Ishikawa (cell line): ENCODE measurements at regions not wholly inside any gene's neighbourhood (a gene's known extent, or its start where the extent isn't known, plus 50 kb on each side); places are given as distances from the start of the nearest gene placed in this dataset.

Source experiments
- CEBPB ChIP-seq: IDR thresholded peaks from 2 replicates; pipeline ENCODE4 v1.6.1; 2012
- CREB1 ChIP-seq: IDR thresholded peaks from 2 replicates; pipeline ENCODE4 v1.6.1; 2012; ENCODE audit warnings: low read depth
- EP300 ChIP-seq: IDR thresholded peaks from 2 replicates; pipeline ENCODE4 v1.6.1; 2012; ENCODE audit warnings: borderline replicate concordance
- FOXM1 ChIP-seq: IDR thresholded peaks from 2 replicates; pipeline ENCODE4 v1.6.1; 2012; ENCODE audit warnings: low read depth, borderline replicate concordance
- MAX ChIP-seq: IDR thresholded peaks from 2 replicates; pipeline ENCODE4 v1.6.1; 2012
- RAD21 ChIP-seq: IDR thresholded peaks from 2 replicates; pipeline ENCODE4 v1.6.1; 2012; ENCODE audit warnings: low read depth
- REST ChIP-seq: IDR thresholded peaks from 2 replicates; pipeline ENCODE4 v1.6.1; 2012; ENCODE audit warnings: low read depth, mild to moderate bottlenecking
- TAF1 ChIP-seq: IDR thresholded peaks from 2 replicates; pipeline ENCODE4 v1.6.1; 2012; ENCODE audit warnings: low read depth, mild to moderate bottlenecking
- TCF12 ChIP-seq: IDR thresholded peaks from 2 replicates; pipeline ENCODE4 v1.6.1; 2012; ENCODE audit warnings: low read depth
- TEAD4 ChIP-seq: IDR thresholded peaks from 2 replicates; pipeline ENCODE4 v1.6.1; 2012
- USF1 ChIP-seq: IDR thresholded peaks from 2 replicates; pipeline ENCODE4 v1.6.1; 2012
- YY1 ChIP-seq: IDR thresholded peaks from 2 replicates; pipeline ENCODE4 v1.6.1; 2012; ENCODE audit warnings: low read depth

GRCh38 chr13:34708566-34709313, 233.3 kb upstream of the NBEA start:
- TF ChIP-seq CEBPB (no peak), REST (no peak), TAF1 (no peak), CREB1 (no peak), MAX (no peak), YY1 (no peak), TCF12 (no peak), TEAD4 (no peak), RAD21 (no peak), EP300 (no peak), FOXM1 (no peak), USF1 (no peak)
